ENCODE measurements at regions not wholly inside any gene's neighbourhood (a gene's known extent, or its start where the extent isn't known, plus 50 kb on each side); places are given as distances from the start of the nearest gene placed in this dataset.

DNA sequence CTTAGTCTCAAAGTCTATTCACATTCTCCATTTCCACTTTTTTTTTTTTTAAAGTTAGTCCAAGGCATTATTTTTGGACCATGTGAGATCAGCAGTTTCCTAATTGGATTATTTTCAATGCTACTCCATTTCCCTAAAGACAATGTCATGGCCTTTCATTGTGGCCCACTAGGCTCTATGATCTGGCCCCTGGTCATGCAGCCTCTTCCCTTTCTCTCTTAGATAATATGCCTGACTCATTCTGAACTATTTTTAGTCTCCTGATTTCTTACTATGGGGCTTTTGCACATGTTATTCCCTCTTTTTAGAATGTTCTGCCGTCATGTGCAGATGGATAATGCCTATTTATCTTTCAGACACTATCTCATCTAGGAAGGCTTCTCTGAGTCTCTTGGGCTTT is 157.3 kb downstream of the TMA16 start:
- TF ChIP-seq POLR2A (IDR thresholded peaks at IDR 0.05; ENCODE audit: low read length) = no peak
- no peak for TF ChIP-seq GATA1 (IDR thresholded peaks at IDR 0.05; ENCODE audit: low read depth, low read length)

All from erythroblast (primary cell).